ENCODE measurements at regions not wholly inside any gene's neighbourhood (a gene's known extent, or its start where the extent isn't known, plus 50 kb on each side); places are given as distances from the start of the nearest gene placed in this dataset.

DNA sequence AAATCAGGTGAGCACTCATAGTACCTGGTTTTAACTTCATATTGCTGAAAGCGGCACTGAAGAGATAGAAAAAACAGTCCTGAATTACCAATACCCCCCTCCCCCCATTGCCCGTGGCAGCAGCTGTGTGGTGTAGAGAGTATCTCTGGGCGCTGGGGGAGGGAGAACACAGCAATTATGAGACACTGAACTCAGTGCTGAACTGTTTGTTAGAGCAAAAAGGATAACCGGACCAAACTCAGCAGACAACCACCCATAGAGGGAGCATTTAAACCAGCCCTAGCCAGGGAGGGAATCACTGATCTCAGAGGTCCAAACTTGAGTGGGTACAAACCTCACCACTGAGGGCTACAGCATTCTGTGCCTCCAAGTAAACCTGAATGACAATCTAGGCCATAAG lies 457.4 kb upstream of the TEX13C start:
- Histone ChIP-seq H3F3A (ENCODE audit: insufficient read depth, low read length) (no peaks in the 10 kb centered on the region), H3K27ac (ENCODE audit: low read depth, low read length, poor library complexity, severe bottlenecking) (no peak overlapping the region), H3K4me3 (ENCODE audit: low read depth, low read length, poor library complexity, severe bottlenecking) (no peak overlapping the region), H4K20me1 (ENCODE audit: insufficient read depth, low read length) (no peaks in the 10 kb centered on the region), H3K27me3 (ENCODE audit: insufficient read depth, low read length) (no peaks in the 10 kb centered on the region), H3K9me2 (ENCODE audit: low read depth, low read length) (no peaks in the 10 kb centered on the region), H2AFZ (ENCODE audit: low read length) (no peak overlapping the region), H3K79me2 (ENCODE audit: insufficient read depth, low read length) (no peaks in the 10 kb centered on the region), H3K9me3 (ENCODE audit: low read length) (no peaks in the 10 kb centered on the region), H3K4me2 (ENCODE audit: low read length) (no peak overlapping the region), H3K36me3 (ENCODE audit: insufficient read depth, low read length) (no peaks in the 10 kb centered on the region), H3K4me1 (ENCODE audit: insufficient read depth, low read length, severe bottlenecking) (no peaks in the 10 kb centered on the region), H3K9ac (ENCODE audit: low read length) (no peak overlapping the region)
- TF ChIP-seq EZH2 (IDR thresholded peaks at IDR 0.05; ENCODE audit: borderline replicate concordance, low read length) = no peak
- TF ChIP-seq, protein P1, sequence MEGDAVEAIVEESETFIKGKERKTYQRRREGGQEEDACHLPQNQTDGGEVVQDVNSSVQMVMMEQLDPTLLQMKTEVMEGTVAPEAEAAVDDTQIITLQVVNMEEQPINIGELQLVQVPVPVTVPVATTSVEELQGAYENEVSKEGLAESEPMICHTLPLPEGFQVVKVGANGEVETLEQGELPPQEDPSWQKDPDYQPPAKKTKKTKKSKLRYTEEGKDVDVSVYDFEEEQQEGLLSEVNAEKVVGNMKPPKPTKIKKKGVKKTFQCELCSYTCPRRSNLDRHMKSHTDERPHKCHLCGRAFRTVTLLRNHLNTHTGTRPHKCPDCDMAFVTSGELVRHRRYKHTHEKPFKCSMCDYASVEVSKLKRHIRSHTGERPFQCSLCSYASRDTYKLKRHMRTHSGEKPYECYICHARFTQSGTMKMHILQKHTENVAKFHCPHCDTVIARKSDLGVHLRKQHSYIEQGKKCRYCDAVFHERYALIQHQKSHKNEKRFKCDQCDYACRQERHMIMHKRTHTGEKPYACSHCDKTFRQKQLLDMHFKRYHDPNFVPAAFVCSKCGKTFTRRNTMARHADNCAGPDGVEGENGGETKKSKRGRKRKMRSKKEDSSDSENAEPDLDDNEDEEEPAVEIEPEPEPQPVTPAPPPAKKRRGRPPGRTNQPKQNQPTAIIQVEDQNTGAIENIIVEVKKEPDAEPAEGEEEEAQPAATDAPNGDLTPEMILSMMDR (IDR thresholded peaks at IDR 0.05; ENCODE audit: low read length) = no peak

DNA sequence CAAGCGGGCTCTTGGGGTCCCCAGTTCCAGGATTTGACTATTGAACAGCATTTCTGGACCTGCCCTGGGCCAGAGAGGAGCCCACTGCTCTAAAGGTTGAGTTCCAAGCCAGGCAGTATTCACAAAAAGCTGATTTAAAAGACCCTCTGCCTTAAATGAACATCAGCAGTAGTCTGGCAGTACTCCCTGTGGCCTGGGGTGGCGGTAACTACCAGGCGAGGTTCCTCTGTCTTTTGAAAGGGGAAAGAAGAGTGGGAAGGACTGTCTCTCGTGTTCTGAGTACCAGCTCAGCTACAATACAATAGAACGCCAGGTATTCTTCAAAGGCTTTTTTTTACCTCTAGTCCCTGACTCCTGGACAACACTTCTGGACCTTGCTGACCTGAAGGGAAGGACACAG lies 456.4 kb upstream of the TEX13C start:
- TF ChIP-seq EZH2 (IDR thresholded peaks at IDR 0.05; ENCODE audit: borderline replicate concordance, low read length) = no peak
- TF ChIP-seq, protein P1 (IDR thresholded peaks at IDR 0.05; ENCODE audit: low read length) = 0 out of 2 replicates have a peak, but pooled peaks have one; percentile 16
- H2AFZ ChIP-seq (ENCODE audit: low read length) = no peak overlapping the region
- no peaks in the 10 kb centered on the region for H3K27me3 ChIP-seq (ENCODE audit: insufficient read depth, low read length)

DNA sequence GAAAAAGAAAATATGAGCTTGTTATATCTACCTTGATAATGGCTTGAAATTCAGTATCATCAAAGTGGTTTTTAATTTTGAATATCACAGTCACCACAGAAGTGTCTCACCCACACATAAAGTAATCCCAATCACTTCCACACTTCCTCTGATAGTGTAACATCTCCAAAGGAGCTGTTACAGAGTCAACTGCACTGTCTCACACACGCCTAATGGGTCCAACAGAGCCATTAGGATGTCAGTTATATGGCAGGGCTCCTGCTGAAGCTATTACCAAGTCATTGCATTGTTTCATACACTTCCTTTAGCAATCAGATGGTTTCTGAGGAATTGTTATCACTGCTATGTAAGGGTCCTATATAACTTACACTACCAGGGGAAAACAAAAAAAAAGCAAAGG lies 432.1 kb upstream of the TEX13C start:
- Histone ChIP-seq H3K36me3 (ENCODE audit: insufficient read depth, low read length) (no peaks in the 10 kb centered on the region), H3K4me1 (ENCODE audit: insufficient read depth, low read length, severe bottlenecking) (no peaks in the 10 kb centered on the region), H3K27me3 (ENCODE audit: insufficient read depth, low read length) (no peaks in the 10 kb centered on the region), H3K4me3 (ENCODE audit: low read depth, low read length, poor library complexity, severe bottlenecking) (no peak overlapping the region), H3F3A (ENCODE audit: insufficient read depth, low read length) (no peaks in the 10 kb centered on the region), H4K20me1 (ENCODE audit: insufficient read depth, low read length) (no peaks in the 10 kb centered on the region), H3K4me2 (ENCODE audit: low read length) (no peak overlapping the region), H3K9me3 (ENCODE audit: low read length) (no peaks in the 10 kb centered on the region), H3K9ac (ENCODE audit: low read length) (no peak overlapping the region), H3K79me2 (ENCODE audit: insufficient read depth, low read length) (no peaks in the 10 kb centered on the region), H3K27ac (ENCODE audit: low read depth, low read length, poor library complexity, severe bottlenecking) (no peak overlapping the region), H2AFZ (ENCODE audit: low read length) (no peak overlapping the region), H3K9me2 (ENCODE audit: low read depth, low read length) (no peaks in the 10 kb centered on the region)
- TF ChIP-seq, protein P1 (IDR thresholded peaks at IDR 0.05; ENCODE audit: low read length) = no peak
- TF ChIP-seq EZH2 (IDR thresholded peaks at IDR 0.05; ENCODE audit: borderline replicate concordance, low read length) = no peak

More for the DNA sequence above, 456.4 kb upstream of the TEX13C start:
- H3K9ac ChIP-seq (ENCODE audit: low read length) = no peak overlapping the region
- H3K9me2 ChIP-seq (ENCODE audit: low read depth, low read length) = no peaks in the 10 kb centered on the region
- H4K20me1 ChIP-seq (ENCODE audit: insufficient read depth, low read length) = no peaks in the 10 kb centered on the region
- no peaks in the 10 kb centered on the region for H3K4me1 ChIP-seq (ENCODE audit: insufficient read depth, low read length, severe bottlenecking)
- no peak overlapping the region for H3K4me2 ChIP-seq (ENCODE audit: low read length)
- H3K79me2 ChIP-seq (ENCODE audit: insufficient read depth, low read length) = no peaks in the 10 kb centered on the region
- no peaks in the 10 kb centered on the region for H3F3A ChIP-seq (ENCODE audit: insufficient read depth, low read length)
- H3K36me3 ChIP-seq (ENCODE audit: insufficient read depth, low read length) = no peaks in the 10 kb centered on the region
- H3K4me3 ChIP-seq (ENCODE audit: low read depth, low read length, poor library complexity, severe bottlenecking) = no peak overlapping the region
- H3K27ac ChIP-seq (ENCODE audit: low read depth, low read length, poor library complexity, severe bottlenecking) = no peak overlapping the region
- H3K9me3 ChIP-seq (ENCODE audit: low read length) = no peaks in the 10 kb centered on the region
